ENCODE measurements at regions not wholly inside any gene's neighbourhood (a gene's known extent, or its start where the extent isn't known, plus 50 kb on each side); places are given as distances from the start of the nearest gene placed in this dataset.

- H3K4me3 ChIP-seq = no peak overlapping the region
- no peaks in the 10 kb centered on the region for H3K36me3 ChIP-seq (ENCODE audit: low read depth)
- peaks cover 7% of the 10 kb centered on the region for H3K4me1 ChIP-seq (ENCODE audit: low read depth)
- ATAC-seq (no peak), DNase-seq (no peak)
- intact Hi-C loops (cut with DNase I, micrococcal nuclease) = no loop called here
- H3K9me3 ChIP-seq = no peaks in the 10 kb centered on the region
- TF ChIP-seq, protein P1, sequence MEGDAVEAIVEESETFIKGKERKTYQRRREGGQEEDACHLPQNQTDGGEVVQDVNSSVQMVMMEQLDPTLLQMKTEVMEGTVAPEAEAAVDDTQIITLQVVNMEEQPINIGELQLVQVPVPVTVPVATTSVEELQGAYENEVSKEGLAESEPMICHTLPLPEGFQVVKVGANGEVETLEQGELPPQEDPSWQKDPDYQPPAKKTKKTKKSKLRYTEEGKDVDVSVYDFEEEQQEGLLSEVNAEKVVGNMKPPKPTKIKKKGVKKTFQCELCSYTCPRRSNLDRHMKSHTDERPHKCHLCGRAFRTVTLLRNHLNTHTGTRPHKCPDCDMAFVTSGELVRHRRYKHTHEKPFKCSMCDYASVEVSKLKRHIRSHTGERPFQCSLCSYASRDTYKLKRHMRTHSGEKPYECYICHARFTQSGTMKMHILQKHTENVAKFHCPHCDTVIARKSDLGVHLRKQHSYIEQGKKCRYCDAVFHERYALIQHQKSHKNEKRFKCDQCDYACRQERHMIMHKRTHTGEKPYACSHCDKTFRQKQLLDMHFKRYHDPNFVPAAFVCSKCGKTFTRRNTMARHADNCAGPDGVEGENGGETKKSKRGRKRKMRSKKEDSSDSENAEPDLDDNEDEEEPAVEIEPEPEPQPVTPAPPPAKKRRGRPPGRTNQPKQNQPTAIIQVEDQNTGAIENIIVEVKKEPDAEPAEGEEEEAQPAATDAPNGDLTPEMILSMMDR (IDR thresholded peaks at IDR 0.05) = no peak
Measured at GRCh38 chr4:157837071-157837703, 335.6 kb downstream of the GASK1B start.

GRCh38 chr4:157832596-157832995 is 340.2 kb downstream of the GASK1B start:
- H3K36me3 ChIP-seq (ENCODE audit: low read depth) = no peaks in the 10 kb centered on the region
- intact Hi-C loops (cut with DNase I, micrococcal nuclease) = no loop called here
- H3K9me3 ChIP-seq = no peaks in the 10 kb centered on the region
- TF ChIP-seq, protein P1 (IDR thresholded peaks at IDR 0.05) = no peak
- H3K4me1 ChIP-seq (ENCODE audit: low read depth) = no peaks in the 10 kb centered on the region
- no peak overlapping the region for H3K4me3 ChIP-seq
- ATAC-seq (peak; percentile 84), DNase-seq (peak in 1 of 3 donors; percentile 37)

DNA sequence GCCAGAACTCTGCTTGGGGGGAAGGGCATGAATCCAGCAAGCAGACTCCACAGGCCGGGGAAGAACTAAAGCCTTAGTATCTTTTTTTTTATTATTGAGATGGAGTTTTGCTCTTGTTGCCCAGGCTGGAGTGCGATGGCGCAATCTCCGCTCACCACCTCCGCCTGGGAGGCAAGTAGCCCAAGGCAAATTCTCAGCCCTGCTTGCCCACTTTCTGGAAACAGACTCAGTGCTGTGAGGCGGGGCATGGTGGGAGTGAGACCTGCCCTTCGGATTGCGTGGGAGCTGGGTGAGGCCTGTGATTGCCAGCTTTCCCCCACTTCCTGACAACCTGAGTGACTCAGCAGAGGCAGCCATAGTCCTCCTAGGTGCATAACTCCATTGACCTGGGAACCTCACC is 348.8 kb downstream of the GASK1B start:
- TF ChIP-seq, protein P1 (IDR thresholded peaks at IDR 0.05) = no peak
- DNase-seq (no peak), ATAC-seq (no peak)
- Histone ChIP-seq H3K4me1 (ENCODE audit: low read depth) (no peaks in the 10 kb centered on the region), H3K4me3 (no peak overlapping the region), H3K9me3 (no peaks in the 10 kb centered on the region), H3K36me3 (ENCODE audit: low read depth) (no peaks in the 10 kb centered on the region)
- intact Hi-C loops (cut with DNase I, micrococcal nuclease) = no loop called here

DNA sequence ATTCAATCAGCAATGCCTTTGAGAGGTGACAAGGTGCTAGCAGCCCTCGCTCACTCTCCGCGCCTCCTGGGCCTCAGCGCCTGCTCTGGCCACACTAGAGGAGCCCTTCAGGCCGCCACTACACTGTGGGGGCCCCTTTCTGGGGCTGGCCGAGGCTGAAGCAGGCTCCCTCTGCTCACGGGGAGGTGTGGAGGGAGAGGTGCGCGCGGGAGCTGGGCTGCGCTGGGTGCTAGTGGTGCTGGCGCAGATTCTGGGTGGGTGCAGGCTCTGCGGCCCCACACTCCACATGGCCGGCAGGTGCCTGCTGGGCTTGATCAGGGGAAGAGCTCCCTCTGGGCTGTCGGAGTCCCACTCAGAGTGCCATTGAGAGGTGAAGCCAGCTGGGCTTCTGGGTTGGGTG is 351.0 kb downstream of the GASK1B start:
- Histone ChIP-seq H3K4me1 (ENCODE audit: low read depth) (no peaks in the 10 kb centered on the region), H3K4me3 (no peak overlapping the region), H3K36me3 (ENCODE audit: low read depth) (no peaks in the 10 kb centered on the region), H3K9me3 (no peaks in the 10 kb centered on the region)
- ATAC-seq (no peak), DNase-seq (no peak)
- intact Hi-C loops (cut with DNase I, micrococcal nuclease) = no loop called here
- TF ChIP-seq, protein P1 (IDR thresholded peaks at IDR 0.05) = no peak

- TF ChIP-seq, protein P1 (IDR thresholded peaks at IDR 0.05) = no peak
- Histone ChIP-seq H3K9me3 (no peaks in the 10 kb centered on the region), H3K36me3 (ENCODE audit: low read depth) (no peaks in the 10 kb centered on the region), H3K4me3 (no peak overlapping the region), H3K4me1 (ENCODE audit: low read depth) (no peaks in the 10 kb centered on the region)
- ATAC-seq (no peak), DNase-seq (peak in 1 of 3 donors; percentile 40)
- intact Hi-C loops (cut with DNase I, micrococcal nuclease) = no loop called here
Measured at GRCh38 chr4:157819693-157820464, 352.9 kb downstream of the GASK1B start.

Data from mucosa of descending colon (tissue), 3 donors.